ENCODE measurements at regions not wholly inside any gene's neighbourhood (a gene's known extent, or its start where the extent isn't known, plus 50 kb on each side); places are given as distances from the start of the nearest gene placed in this dataset.

- no peak overlapping the region for H2AFZ ChIP-seq (ENCODE audit: low read length)
- peak; percentile 7 to 35 for DNase-seq (ENCODE audit: low read depth in 2 of 2)
- no peaks in the 10 kb centered on the region for H3K36me3 ChIP-seq (ENCODE audit: control insufficient read depth, insufficient read depth, low read length)
- TF ChIP-seq CTCF (conservative IDR thresholded peaks at IDR 0.05 in 1 of 2, IDR thresholded peaks at IDR 0.05 in 1 of 2; ENCODE audit: low read depth in 1 of 2, low read length in 2 of 2) (no peak), EZH2 (IDR thresholded peaks at IDR 0.05; ENCODE audit: low read length, missing control alignments) (no peak)
- H3K79me2 ChIP-seq (ENCODE audit: control insufficient read depth, insufficient read depth, low read length): no peaks in the 10 kb centered on the region
- no peaks in the 10 kb centered on the region for H3K9me3 ChIP-seq (ENCODE audit: control insufficient read depth, insufficient read depth, low read depth, low read length)
- no peak overlapping the region for H3K4me3 ChIP-seq (replicated peaks in 1 of 4; ENCODE audit: control extremely low read depth in 1 of 4, insufficient read depth in 1 of 4, low read depth in 3 of 4, low read length in 4 of 4)
- no peak overlapping the region for H3K27ac ChIP-seq (ENCODE audit: insufficient read depth, low read length)
- no peaks in the 10 kb centered on the region for H4K20me1 ChIP-seq (ENCODE audit: control insufficient read depth, extremely low read depth, insufficient read depth, low read length)
- no peaks in the 10 kb centered on the region for H3K4me1 ChIP-seq (ENCODE audit: control insufficient read depth, extremely low read depth, insufficient read depth, low read length)
- H3K4me2 ChIP-seq (ENCODE audit: extremely low read depth, insufficient read depth, low read length): no peak overlapping the region
- H3K9ac ChIP-seq (ENCODE audit: insufficient read depth, low read length): no peak overlapping the region
- no peaks in the 10 kb centered on the region for H3K27me3 ChIP-seq (ENCODE audit: control insufficient read depth, insufficient read depth, low read length)
Observed at GRCh38 chrX:98795636-98796035, 1614.4 kb downstream of the PCDH19 start.

GRCh38 chrX:98755912-98756311, 1654.2 kb downstream of the PCDH19 start:
- Histone ChIP-seq H3K79me2 (ENCODE audit: control insufficient read depth, insufficient read depth, low read length) (no peaks in the 10 kb centered on the region), H3K9me3 (ENCODE audit: control insufficient read depth, insufficient read depth, low read depth, low read length) (no peaks in the 10 kb centered on the region)
- TF ChIP-seq CTCF (conservative IDR thresholded peaks at IDR 0.05 in 1 of 2, IDR thresholded peaks at IDR 0.05 in 1 of 2; ENCODE audit: low read depth in 1 of 2, low read length in 2 of 2): no peak
- no peak for TF ChIP-seq EZH2 (IDR thresholded peaks at IDR 0.05; ENCODE audit: low read length, missing control alignments)

GRCh38 chrX:98731821-98732220, 1678.3 kb downstream of the PCDH19 start:
- Histone ChIP-seq H3K9ac (ENCODE audit: insufficient read depth, low read length) (no peak overlapping the region), H3K4me3 (replicated peaks in 1 of 4; ENCODE audit: control extremely low read depth in 1 of 4, insufficient read depth in 1 of 4, low read depth in 3 of 4, low read length in 4 of 4) (no peak overlapping the region)
- no peak for TF ChIP-seq CTCF (conservative IDR thresholded peaks at IDR 0.05 in 1 of 2, IDR thresholded peaks at IDR 0.05 in 1 of 2; ENCODE audit: low read depth in 1 of 2, low read length in 2 of 2)
- TF ChIP-seq EZH2 (IDR thresholded peaks at IDR 0.05; ENCODE audit: low read length, missing control alignments): no peak

More at GRCh38 chrX:98755912-98756311, 1654.2 kb downstream of the PCDH19 start:
- Histone ChIP-seq H3K4me1 (ENCODE audit: control insufficient read depth, extremely low read depth, insufficient read depth, low read length) (no peaks in the 10 kb centered on the region), H3K27ac (ENCODE audit: insufficient read depth, low read length) (no peak overlapping the region), H3K4me3 (replicated peaks in 1 of 4; ENCODE audit: control extremely low read depth in 1 of 4, insufficient read depth in 1 of 4, low read depth in 3 of 4, low read length in 4 of 4) (no peak overlapping the region), H3K4me2 (ENCODE audit: extremely low read depth, insufficient read depth, low read length) (no peak overlapping the region), H3K27me3 (ENCODE audit: control insufficient read depth, insufficient read depth, low read length) (no peaks in the 10 kb centered on the region), H3K36me3 (ENCODE audit: control insufficient read depth, insufficient read depth, low read length) (no peaks in the 10 kb centered on the region), H2AFZ (ENCODE audit: low read length) (no peak overlapping the region), H3K9ac (ENCODE audit: insufficient read depth, low read length) (no peak overlapping the region), H4K20me1 (ENCODE audit: control insufficient read depth, extremely low read depth, insufficient read depth, low read length) (no peaks in the 10 kb centered on the region)
- DNase-seq (ENCODE audit: low read depth in 2 of 2): no peak

More at GRCh38 chrX:98731821-98732220, 1678.3 kb downstream of the PCDH19 start:
- no peaks in the 10 kb centered on the region for H3K27me3 ChIP-seq (ENCODE audit: control insufficient read depth, insufficient read depth, low read length)
- no peak overlapping the region for H2AFZ ChIP-seq (ENCODE audit: low read length)
- H3K27ac ChIP-seq (ENCODE audit: insufficient read depth, low read length): no peak overlapping the region
- no peak for DNase-seq (ENCODE audit: low read depth in 2 of 2)
- H3K4me1 ChIP-seq (ENCODE audit: control insufficient read depth, extremely low read depth, insufficient read depth, low read length): no peaks in the 10 kb centered on the region
- H4K20me1 ChIP-seq (ENCODE audit: control insufficient read depth, extremely low read depth, insufficient read depth, low read length): no peaks in the 10 kb centered on the region
- no peaks in the 10 kb centered on the region for H3K36me3 ChIP-seq (ENCODE audit: control insufficient read depth, insufficient read depth, low read length)
- H3K4me2 ChIP-seq (ENCODE audit: extremely low read depth, insufficient read depth, low read length): no peak overlapping the region
- no peaks in the 10 kb centered on the region for H3K9me3 ChIP-seq (ENCODE audit: control insufficient read depth, insufficient read depth, low read depth, low read length)
- no peaks in the 10 kb centered on the region for H3K79me2 ChIP-seq (ENCODE audit: control insufficient read depth, insufficient read depth, low read length)
